GM19463 (cell line): ENCODE measurements at regions not wholly inside any gene's neighbourhood (a gene's known extent, or its start where the extent isn't known, plus 50 kb on each side); places are given as distances from the start of the nearest gene placed in this dataset.

Source experiments
- ATAC-seq: cut with Tn5 transposase; IDR thresholded peaks from one replicate; pipeline ENCODE4 v1.9.1; 2021; ENCODE audit warnings: mild to moderate bottlenecking, moderate library complexity; ENCODE audit not compliant: unreplicated experiment

DNA sequence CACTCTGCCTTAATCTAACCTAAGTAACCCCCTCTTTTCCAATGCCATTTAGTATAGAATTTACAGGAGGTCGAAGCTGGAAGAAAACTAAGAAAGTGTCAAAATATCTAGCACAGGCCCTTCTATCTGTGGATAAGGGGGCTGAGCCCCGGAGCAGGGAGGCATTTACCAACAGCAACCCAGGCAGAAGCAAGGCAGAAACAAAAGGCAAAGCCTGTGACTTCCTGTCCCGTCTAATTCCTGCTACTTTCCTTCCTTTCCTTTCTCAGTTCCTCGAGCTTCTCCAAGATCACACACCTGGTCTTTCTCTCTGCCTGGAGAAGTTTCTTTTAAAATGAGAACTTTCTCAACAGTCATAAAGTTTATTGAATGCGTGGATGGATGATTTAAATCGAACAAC is 146.0 kb downstream of the FOXA2 start:
- ATAC-seq, result no peak

DNA sequence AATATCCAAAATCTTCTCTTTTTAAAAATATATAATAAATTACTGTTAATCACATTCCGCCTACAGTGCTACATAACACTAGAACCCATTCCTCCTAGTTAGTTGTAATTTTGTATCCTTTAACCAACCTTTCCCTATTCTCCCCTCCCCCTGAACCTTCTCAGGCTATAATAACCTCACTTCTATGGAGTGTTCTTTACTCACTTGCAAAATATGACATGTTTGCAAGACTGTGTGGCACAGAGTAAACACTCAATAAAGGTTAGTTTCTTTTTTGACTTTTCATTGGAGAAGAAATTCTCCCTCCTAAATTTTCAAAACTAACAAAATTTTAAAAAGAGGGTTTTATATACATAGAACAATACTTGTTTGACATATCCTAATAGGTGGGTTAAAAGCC is 147.0 kb downstream of the FOXA2 start:
- no peak for ATAC-seq

DNA sequence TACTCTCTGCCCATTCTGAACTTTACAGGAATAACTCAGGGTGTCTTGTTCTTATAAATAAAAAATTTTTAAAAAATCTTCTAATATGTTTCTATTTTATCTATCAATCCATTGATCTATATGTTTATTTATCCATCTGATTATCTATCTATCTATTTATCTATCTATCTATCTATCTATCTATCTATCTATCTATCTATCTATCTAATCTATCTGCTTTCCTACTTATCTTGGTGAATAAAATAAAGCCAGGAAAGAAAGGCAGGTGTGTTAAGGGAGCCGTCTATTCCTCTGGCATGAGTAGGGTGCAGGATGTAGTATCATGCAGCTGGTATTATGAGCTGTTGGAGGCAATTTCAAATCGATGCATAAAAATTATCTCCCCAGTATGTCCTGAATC is 153.0 kb downstream of the FOXA2 start:
- no peak for ATAC-seq

DNA sequence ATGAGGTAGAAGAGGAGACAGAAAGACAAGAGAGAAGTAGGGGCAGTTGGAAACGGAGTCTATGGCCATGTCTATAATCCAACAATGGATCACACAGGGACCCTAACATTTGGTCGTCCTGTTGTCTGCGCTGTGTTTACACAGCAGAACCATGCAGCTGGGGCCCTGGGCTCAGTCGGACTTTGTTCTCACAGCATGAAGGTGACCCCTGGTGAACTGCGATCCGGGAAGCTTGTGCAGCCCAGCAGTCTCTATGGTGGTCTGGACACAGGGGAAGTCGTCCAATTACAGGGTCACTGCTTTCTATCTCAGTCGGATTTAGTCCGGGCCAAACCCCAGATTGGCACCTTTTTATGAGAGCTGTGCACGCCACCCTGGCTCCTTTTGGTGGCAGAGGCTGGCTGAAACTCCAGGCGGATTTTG is 153.6 kb downstream of the FOXA2 start:
- ATAC-seq, result no peak

DNA sequence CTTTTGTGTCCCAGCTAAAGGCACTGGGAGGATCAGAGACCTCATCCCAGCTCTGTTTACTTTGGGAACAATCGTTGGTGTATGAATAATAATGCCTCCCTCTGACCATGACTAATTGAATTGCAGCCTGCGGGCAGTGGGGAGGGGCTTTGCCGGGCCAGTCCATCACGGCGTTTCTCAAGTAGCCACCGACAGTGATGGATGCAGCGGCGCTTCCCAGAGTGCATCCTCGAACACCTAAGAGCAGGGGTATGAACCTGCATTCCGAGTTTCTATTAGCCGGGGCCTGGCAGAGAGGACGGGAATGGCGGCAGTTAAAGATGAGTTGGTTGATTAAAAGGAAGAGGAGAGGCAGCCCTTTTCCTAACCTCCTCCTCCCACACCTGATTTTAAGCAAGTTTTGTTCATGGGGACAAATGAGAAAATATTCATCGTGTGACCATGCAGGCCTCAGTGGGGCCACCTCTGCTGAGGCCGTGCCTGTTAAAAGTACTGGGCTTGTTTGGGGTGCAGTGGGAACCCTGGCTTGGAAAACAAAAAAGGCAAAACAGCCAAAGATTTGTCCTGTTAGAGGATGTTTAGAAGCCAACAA is 154.1 kb downstream of the FOXA2 start:
- no peak for ATAC-seq

DNA sequence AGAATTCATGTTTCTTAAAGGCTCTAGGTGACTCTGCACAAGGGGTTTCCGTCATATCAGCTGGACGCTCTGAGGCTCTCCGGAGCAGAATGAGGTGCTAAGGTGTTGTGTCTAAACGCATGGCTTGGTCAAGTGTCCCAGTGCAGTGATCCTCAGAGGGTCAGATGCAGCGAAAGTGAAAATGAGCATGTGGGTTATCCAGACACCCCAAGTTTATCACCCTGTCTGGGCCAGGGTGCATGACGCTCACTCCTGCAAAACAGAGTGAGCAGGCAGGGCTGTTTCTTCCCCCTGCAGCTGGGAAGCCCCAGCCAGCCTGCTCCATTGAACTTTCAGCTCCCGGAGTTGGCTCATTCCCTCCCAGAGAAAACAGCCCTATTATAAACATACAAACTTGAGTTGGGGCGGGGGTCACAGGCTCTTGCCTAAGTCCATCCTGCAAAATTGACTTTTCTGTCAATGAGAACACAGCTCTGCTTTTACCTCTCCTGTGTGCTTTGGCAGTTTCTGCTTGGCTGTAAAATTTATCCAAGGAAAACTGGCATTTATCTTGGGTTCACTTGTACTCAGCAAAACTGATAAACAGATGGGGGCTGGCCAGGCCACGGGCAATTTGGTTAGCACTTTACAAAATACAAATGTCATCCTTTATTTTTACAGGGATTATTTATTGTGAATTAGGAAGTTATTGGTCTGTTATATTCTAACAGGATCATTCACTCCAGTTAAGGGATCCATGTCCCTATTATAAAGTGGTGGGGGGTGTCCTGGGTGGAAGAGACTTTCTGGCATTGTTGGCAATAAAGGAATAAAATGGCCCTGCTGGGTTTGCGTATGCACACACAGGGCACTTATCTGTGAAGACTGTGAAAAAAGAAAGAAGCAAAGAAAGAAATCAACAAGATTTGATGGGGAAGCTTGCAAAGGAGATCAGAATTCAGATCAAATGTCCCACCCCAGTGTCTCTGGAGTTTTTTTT is 154.9 kb downstream of the FOXA2 start:
- no peak for ATAC-seq

DNA sequence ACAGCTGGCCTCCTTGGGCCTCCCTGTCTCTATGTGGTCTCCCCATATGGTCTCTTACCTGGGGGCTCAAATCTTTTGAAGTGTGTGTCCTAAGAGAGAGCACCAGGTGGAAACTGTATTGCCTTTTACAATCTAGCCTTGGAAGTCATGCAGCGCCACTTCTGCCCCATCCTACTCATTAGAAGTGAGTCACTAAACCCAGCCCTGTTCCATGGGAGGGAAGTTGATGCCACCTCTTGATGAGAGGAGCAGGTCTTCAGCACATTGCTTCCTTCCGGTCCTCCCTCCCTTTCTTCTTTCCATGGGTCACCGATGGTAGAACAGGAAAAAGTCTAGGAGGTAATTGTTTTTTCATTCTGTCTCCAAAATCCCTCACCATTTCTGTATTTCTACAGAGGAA is 156.3 kb downstream of the FOXA2 start:
- ATAC-seq, result no peak

DNA sequence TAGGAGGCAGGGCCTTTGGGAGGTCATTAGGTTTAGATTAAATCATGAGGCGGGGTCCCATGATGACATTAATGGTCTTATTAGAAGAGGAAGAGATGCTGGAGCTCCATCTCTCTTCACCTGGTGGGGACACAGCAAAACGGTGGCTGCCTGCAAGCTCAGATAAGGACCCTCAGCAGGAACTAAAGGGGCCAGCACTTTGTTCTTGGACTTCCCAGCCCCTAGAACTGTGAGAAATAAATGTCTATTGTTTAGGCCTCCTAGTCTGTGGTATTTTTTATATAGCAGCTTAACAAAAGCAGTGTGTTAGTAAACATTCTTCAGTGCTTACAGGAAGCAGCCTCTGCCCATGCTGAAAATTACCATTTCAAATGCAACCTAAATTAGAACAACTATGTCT is 157.6 kb downstream of the FOXA2 start:
- ATAC-seq, result no peak

DNA sequence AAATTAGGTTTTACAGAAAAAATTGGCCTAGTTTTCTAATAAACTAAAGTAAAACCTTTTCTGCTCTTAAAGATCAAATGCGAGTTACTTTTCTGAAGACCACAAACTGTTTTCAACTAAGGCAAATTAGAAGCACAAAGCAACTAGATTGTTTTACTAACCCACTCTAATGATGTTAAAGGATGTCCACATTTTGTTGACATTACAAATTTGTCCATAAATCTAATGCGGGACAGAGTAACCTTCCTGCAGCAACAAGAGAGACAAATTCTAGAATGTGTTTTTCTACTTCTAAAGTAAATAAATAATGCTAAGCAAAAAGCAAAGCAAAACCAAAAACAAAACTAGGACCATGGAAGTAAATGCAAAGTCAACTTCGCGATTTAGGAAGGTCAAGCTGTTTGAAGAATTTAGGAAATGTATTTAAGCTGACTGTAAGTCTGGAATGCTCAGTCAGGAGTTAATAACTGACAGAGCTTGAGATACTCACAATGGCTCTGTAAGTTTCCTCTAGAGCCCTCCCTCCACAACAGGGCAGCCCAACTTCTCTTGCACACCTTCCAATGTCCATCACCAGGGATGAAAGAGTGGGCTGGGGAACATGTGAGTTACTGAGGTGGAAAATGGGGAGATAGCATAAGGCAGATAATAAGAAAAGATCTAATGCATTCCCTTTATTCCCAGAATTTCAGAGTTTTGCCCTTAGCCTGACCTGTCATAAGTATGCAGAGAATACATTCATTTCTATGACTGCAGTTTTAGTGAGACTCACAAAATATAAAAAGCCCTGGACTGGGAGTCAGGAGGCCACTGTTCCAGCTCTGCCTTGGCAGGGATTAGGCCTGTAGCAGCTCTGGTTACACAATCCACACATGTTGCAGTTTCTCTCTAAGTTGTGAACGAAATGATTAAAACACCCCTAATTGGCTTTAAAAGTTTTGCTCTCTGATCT is 158.8 kb downstream of the FOXA2 start:
- no peak for ATAC-seq

DNA sequence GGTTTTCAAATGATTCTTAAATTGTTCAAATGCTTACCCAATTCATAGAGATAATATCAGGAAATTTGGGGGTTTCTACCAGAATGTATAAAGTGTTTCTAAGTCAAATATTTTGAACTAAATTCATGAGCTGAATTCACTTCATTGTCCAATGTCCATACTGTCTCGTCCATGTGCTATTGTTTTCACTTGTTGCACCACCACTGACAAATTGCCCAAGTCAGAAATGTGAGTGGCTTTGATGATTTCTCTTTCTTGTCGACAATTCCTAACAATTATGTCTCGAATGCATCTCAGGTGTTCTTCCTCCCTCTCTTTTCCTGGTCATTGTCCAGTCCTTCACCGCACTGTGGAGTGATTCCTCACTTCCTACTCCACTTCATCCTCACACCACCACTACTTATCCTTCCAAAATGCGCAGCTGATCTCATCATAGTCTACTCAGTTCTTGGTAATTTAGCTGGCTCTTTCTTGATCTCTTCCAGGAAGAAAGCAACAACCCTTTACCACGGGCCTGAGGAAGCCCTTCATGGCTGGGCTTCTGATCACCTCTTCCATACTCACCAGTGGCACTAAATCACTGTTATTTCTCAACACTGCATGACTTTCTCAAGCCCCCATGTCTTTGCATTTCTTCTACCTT is 161.1 kb downstream of the FOXA2 start:
- no peak for ATAC-seq

DNA sequence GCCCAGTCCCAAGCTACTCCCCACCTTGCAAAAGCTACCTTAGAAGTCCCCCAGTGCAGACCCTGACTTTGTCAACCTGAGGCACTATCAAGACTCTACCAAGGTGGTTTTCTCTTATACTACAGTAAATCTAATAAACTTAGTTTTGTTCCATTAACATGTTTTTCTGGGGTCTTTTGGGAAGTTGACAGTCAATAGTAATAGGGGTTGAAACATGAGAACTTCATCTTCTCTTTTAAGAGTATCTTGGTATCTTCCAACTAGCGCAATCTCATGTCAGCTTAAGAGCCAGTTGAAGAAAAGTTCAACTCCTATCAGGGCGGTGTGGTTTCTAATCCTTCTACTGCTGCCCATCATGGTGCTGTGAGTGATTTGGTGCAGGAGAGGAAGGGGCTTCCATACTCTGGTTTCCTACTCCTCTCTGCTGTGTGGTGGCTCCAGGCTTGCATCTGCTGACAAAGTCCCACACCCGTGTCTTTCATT is 164.2 kb downstream of the FOXA2 start:
- ATAC-seq, result no peak

DNA sequence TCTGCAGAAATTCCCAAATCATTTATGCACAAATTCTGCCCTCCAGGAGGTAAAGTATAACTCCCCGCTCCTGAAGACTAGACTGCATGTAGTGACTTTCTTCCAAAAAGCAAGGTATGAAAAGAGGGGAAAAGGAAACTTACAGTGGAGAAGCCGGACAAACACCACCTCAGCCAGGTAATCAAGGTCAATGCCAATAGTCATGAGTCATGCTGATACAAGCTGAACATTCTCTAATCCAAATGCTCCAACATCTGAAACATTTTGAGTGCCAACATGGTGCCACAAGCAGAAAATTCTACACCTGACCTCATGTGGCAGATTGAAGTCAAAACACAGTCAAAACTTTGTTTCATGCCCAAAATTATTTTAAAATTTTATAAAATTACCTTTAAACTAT is 165.6 kb downstream of the FOXA2 start:
- ATAC-seq, result no peak

DNA sequence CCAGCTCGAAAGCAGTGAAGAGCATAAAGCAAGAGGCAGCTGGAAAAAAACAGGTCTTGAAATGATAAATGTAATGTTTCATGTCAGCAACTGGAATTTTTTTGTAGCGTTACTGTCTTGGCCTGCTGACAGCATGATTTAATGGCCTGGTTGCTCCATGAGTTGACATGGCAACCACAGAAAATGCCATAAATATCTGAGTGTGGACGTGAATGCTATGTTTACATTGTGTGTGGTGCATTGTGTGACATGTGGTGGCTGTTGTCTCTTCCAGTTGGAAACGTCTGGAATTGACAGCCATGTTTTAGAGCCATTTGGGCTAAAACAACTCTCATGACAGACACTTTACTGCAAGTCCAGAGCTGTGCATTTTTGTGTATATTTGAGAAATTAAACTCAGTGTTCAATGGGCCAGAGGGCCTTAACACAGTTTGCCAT is 170.0 kb downstream of the FOXA2 start:
- no peak for ATAC-seq

DNA sequence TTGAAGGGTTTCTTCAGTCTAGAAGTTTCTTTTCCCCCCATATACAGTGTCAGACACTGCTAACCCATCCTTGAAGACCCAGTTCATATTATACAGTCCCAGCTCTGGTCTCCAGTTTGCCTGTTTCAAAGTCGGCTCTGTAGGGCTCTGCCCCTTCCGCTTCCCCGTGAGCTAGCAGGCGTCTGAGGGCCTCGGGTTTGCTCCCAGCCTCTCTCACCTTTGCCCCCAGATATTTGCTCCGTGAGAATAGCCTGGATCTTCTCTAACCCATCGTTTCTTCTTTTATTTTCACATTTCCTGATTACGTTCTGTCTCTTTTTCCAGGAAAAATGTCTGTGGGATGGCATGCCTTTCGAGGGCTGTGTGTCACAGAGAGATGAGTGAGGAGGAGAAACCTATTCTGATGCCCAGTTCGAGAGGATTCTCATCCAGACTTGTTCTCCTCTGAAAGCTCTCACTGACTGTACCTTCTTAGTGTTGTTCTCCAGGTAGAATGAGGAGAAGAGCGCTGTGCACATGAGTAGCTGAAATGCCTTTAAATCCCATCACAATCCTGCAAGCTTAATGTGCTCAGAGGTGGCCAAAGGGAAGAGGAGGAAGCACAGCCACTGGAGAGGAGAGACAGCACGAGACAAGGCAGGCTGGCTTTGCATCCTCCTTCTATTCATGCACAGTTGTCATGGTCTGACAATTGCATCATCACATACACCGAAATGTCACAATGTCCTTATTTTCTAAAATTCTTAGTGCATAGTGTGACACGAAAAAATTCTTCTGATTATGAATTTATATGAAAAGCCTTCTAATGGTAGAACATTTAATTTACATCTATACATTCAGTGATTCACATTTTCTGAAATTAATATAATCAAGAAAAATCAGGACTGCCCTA is 171.1 kb downstream of the FOXA2 start:
- no peak for ATAC-seq

DNA sequence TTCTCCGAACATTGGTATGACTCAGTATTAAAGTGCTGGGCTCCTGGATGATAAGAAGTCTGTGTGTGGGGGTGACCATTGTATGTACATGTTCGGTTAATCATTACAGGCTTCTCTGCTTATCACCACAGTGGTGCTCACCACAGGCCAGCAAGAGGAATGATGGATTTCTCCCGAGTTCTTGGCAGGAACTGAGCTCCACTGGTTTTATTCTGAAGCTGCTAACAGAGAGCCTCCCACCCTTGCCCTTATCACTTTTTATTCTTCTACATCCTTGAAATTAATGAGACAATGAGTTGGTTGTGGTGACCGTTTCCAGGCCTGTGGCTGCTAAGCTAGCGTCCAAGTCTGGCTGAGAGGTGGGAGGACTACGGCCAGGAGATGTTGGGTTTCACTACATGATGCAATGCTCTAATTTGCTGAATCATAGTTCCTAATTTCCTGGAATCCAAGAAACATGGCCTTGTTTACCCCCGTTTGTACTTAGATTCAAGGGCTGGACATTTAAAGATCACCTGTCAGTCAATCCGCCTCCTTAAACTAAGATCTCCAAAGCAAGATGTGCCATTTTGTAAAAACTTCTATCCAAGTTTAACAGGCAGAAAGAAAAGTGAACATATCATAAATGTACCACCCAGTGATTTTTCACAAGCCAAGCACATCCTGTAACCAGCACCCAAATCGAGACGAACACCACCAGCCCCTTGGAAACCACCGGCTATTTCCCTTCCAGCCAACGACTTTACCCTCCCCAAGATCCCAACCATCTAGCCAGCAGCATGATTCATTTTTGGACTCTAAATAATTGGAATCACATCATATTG is 172.5 kb downstream of the FOXA2 start:
- no peak for ATAC-seq

DNA sequence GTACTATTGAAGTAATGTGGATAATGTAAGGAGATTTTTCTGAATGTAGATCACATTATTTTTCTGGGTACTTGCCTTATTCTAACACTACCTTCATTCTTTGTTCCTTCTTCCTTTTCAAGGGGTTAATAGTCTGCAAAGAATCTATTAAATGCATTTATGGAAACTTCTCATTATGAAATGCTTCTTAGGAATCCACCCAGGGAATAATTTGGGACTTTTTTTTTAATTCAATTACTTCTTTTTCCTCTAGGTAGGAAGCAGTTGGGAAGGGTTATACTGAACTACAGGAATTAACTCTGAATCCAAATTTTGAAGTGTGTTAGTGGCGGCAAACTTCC is 173.1 kb downstream of the FOXA2 start:
- ATAC-seq, result no peak

DNA sequence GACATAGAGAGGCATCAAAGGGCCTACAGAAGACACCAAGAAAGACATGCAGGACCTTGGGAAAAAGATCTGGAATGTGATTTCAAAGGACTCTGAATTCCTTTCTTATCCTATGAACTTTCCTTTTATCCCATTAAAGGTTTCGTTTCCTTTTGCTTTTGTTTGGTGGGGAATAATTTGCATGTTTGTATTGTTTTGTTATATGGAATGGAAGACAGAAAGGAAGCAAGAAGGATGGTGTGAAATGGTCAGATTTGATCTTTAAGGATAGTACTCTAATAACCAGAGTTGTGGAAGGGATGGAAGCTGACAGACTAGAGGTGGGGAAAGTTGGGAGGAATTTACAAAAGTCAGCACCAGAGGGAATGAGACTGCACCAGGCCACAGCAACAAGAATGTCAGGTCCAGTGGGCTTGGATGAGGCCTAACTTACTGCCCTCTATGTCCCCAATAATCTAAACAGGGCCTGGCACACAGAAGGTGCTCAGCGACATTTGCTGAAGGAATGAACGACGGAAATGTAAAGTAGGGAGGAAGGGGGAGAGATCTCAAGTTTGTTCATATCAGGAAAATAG is 173.7 kb downstream of the FOXA2 start:
- no peak for ATAC-seq
